Left ventricle myocardium superior (tissue), 1 donor: ENCODE measurements at regions not wholly inside any gene's neighbourhood (a gene's known extent, or its start where the extent isn't known, plus 50 kb on each side); places are given as distances from the start of the nearest gene placed in this dataset.
A peak's percentile ranks its signal among the peaks of the same experiment; 100 is the strongest.

Experiments used
- ATAC-seq: fragments of 200-7000 bp; cut with Tn5 transposase; one replicate; pipeline ENCODE4 v1.9.1; 2020; ENCODE audit warnings: mild to moderate bottlenecking, moderate library complexity
- DNase-seq: peaks from one replicate; pipeline ENCODE4 v3.0.0-alpha.2; 2020
- intact Hi-C: fragments of 100-400 bp; cut with micrococcal nuclease; formaldehyde crosslinking; loops from one replicate; pipeline ENCODE4 v1.11.0; 2022
- donor health status: DM: no; HTN: yes; CAD: no; lungs with severe emphysema.

DNA sequence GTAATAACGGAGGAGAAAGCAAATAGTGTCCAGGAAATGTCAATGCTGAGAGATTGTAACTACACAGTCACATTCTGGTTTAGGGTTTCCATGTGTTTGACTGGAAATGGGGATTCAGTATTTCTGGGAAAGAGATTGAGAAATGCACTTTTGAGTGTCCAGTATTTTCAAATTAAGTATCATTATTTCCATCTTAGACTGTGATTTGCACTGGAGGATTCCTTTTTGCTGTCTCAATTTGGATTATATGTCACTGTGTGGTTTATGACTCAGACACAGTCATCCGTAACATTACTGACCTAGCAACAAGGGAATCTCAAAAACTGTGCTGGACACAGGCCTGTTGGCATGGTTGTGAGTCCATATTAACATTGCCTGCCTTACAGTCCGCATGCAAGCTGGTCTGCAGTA, 681.4 kb downstream of the CDH11 start:
- intact Hi-C loops: no loop called here
- ATAC-seq: peak; percentile 75
- no peak for DNase-seq

DNA sequence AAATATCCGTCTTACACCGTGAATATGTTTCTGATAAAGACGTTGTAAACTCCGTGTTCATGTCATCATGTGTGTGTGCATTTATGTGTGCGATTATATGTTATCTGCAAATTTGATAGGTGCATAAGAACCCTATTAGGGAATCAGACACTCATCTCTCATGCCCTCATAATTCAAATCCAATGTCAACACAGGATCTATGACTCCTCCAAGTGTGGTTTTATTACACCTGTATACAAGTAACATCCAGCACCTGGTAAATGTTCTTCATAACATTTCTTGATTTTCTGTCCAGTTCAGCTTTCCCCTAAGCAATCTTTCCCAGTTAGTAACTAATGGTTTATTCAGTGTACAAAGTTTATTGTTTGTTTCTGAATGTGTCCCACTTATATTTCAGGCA, 681.9 kb downstream of the CDH11 start:
- ATAC-seq: no peak

DNA sequence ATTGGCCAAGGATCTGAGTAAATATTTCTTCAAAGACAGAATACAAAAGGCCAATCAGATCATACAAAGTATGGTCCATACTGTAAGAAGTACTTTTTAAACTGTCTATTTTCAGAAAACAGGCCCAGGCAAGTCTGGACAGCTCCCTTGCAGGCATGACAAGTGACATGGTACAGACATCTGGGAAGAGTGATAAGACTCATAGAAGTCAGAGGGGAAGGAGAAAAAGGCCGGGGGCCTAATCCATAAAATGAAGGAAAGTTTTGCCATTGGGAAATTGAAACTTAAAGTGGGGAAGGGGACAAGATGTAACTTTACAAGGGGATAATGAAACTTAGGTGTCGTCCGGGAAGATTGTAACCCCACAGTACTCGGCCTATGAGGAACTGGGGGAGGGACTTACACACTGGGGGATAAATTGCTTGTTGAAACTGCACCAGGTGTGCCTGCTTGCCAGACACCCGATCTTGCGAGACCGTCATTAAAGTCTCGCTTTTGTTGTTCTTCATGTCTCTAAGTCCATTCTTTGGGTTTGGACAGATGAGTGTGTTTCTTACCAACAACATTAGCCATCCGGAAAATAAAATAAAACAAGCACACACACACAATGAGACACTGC, 684.0 kb downstream of the CDH11 start:
- no peak for DNase-seq
- ATAC-seq: peak; percentile 86
- intact Hi-C loops: no loop called here

More for the DNA sequence above, 681.9 kb downstream of the CDH11 start:
- intact Hi-C loops: no loop called here
- no peak for DNase-seq

DNA sequence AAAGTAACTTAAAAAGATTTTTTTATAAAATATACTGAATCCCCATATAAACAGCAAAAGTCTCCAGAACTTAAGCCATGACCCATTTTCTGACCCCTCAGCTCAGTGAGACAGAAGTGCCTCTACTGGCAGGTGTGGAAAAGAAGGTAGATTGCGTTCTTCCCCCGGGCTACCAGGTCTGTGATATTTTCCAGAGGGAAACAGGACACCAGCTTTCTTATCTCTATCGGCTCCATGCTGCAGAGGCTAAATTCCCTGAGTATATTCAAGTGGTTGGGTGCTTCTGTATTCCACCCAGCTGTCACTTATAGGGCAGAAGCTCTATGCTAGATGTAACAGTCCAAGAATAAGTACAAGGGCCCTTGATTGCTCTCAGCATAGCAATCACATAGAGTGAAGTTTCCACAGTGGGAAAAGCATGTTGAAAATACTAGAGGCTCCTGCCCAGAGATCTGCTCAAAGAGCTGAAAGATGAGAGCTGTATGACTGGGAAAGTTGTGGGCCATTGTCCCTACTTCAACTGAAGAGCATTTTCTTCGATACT, 687.3 kb downstream of the CDH11 start:
- DNase-seq (no peak), ATAC-seq (peak; percentile 81)
- intact Hi-C loops: no loop called here

DNA sequence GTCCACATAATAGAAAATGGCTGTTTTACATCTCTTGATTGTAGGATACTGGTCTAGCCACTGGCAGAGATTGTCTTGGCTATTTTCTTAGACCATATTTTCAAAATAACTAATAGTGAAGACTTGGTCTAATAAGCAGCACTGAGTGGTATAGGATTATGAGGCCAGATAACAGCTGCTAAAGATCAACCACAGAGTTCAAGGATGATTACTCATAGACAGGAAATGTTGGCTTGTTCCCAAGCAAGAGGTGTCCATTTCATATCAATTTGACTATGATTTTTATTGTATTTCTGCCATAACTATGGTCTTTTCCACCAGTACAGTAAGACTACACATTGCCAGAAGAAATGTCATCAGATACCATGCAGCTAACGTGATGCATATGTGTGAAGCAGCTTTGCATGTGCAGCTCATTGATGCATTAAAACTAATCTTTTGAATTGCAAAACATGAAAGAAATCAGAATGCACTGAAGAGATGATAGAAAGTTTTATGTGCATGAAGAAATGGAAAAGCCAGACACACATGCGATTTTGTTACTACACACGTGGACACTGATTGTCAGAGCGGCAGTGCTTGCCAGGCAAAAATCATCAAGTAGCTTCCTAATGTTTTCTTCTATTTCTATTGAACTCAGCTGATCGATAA, 693.3 kb downstream of the CDH11 start:
- ATAC-seq: no peak

DNA sequence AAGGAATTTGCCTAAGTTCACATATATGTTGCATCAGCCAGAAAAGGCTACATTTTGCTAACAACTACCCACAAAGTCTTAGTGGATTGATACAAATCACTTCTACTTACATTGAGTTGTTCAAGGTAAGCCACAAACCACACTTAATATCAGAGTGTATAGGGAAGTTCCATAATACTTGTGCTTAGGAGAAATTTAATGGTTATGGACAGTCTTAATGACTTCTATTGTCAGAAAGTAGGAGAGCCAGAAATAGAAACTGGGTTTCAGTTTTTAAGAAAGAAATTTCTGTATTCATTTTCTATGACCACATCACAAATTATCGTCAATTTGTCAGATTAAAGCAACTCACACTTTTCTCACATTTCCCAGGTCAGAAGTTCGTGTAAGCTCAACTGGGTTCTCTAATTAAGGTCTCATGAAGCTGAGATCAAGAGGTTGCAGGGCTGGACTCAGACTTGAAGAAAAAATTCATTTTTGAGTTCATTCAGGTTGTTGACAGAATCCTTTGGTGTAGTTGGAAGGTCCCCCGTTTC, 695.7 kb downstream of the CDH11 start:
- DNase-seq (no peak), ATAC-seq (no peak)
- intact Hi-C loops: no loop called here

More for the DNA sequence above, 693.3 kb downstream of the CDH11 start:
- DNase-seq: no peak
- intact Hi-C loops: no loop called here

DNA sequence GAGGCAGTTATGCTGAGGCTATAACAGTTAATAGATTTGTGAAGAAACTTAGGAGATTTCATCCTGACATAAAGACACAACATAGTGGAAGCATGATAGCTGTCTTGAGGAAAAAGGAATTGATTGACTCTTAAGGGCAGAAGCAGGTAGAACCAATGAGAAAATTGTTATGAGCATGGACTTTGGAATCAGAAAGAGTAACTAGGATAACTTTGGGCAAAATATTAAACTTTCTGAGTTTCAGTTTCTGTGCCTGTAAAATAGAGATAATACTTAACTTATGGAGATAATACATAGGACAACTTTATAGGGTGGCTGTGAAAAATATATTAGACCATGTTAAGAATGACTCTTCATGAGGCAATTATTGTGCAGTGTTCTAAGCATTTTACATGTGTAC, 696.5 kb downstream of the CDH11 start:
- intact Hi-C loops: no loop called here
- ATAC-seq (no peak), DNase-seq (no peak)

DNA sequence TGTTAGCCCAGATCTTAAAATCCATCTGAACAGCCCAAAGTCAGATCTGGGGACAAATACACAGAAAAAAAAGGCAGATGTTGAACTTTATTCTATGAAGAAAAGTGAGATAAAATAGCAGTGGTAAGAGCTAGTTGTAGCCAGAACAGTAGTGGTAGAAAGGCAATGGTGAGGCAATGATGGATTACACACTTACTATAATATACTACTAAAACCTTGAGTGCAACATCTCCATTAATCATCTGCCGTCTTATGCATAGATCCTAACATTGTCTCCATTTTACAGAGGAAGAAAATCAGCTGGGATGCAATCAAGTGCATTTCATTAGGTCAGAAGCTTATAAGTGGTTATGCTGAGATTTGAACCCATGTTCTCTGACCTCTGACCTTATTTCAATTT, 699.6 kb downstream of the CDH11 start:
- intact Hi-C loops: no loop called here
- DNase-seq: no peak
- no peak for ATAC-seq

DNA sequence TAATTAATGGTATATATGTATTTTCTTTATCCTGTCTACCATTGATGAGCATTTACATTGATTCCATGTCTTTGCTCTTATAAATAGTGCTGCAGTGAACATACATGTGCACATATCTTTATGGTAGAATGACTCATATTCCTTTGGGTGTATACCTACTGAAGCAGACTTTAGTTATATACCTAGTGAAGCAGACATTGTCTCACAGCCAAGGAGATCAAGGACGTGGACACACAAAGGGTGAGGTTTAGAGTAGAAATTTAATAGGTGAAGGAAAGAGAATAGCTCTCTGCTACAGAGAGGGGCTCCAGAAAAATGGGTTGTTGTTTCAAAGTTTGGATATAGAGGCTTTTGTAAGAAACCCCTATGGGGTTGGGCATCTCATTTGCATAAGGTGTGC, 700.3 kb downstream of the CDH11 start:
- intact Hi-C loops: no loop called here
- no peak for ATAC-seq
- no peak for DNase-seq

DNA sequence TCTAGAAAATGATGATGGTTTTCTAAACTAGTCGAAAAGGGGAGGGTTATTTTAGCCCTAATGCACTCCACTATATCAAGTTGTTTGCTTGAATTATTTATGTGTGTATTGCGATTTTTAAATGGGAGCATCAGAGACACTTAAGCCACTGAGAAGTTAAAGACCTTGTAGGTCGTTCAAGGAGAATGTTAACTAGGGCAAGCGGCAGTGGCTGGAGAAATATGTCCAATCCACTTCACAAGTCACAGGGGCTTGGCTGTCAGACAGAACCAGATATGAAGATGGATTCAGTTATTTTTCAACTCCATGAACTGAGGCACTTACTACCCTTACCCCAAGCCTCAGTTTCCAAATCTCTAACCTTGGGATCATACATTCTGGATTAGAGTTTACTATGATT, 702.0 kb downstream of the CDH11 start:
- intact Hi-C loops: no loop called here
- DNase-seq: no peak
- peak; percentile 85 for ATAC-seq

DNA sequence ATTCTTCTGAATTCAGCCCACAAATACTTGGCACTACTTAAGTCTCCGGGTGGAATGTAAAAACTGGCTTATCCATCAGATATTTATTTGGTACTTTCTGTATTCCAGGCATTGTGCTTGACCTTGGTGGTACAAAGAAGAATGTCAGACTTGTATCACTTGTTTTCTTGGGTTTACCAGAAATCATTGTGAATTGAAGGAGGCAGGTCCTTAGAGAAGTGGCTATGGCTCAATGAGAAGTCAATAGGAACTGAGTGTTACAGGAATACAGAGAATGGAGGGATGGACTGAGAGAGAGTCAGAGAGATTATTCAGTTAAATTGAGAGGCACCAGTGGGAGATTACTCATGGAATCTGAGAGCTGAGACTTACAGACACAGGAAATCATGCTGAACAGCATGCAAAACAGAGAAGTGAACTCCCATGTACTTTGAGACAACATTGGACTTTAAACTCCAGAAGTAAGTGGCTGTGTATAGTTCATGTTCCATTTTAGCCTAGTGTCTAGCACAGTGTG, 704.1 kb downstream of the CDH11 start:
- intact Hi-C loops: no loop called here
- no peak for DNase-seq
- peak; percentile 32 for ATAC-seq

DNA sequence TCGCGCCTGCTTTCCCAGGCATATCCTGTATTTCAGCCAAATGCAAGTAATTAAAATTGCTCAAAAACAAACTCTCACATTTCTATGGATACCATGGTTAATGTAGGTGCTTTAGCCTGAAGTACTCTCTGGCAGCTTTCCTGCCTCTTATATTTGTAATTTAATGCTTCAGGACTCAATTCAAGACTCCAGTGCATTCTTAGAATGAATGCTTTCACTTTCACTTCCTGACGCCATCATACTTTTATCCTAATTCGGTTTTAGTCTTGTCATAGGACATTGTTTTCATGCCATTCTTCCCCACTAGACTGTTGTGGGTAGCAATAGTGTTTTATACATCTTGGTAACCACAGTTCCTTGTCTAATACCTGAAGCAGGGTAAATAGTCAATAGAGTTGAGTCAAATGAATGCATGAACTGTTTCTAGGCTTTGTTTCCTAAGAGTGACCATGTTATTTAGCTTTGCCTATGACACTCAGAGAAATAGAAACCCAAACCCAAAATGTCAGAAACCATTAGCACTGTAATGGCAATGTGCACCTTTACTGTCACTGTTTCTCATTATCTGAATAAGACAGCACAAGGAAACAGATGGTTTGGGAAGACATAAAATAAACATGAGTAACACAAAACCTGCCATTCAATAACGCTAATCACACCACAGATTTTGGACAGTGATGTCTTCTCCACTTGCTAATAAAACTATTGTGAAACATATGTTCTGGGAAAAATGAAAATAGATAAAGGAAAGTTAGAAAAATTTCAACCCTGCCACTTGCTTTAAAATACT, 705.5 kb downstream of the CDH11 start:
- DNase-seq: no peak
- intact Hi-C loops: no loop called here
- ATAC-seq: peak; percentile 14

DNA sequence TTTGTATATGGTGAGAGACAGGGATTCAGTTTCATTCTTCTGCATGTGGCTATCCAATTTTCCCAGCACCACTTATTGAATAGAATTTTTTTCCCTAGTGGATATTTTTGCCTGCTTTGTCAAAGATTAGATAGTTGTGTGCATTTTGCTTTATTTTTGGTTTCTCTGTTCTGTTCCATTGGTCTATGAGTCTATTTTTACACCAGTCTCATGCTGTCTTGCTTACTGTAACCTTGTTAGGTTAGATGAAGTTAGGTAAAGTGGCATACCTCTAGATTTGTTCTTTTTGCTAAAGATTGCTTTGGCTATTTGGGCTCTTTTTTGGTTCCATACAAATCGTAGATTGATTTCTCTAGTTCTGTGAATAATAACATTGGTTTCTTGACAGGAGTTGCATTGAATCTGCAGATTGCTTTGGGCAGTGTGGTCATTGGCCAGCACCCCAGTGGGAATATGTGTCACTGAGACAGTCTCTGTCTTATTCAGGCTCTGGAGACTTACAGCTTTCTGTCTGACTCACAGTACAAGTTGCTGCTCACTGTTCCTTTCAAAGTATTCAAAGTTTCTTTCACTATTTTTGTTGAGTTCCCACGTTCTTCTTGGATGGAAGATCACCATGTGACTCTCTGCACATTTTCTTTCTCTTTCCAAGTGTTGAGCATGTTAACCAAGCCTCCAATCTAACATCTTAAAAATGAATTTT, 709.1 kb downstream of the CDH11 start:
- intact Hi-C loops: no loop called here
- DNase-seq (no peak), ATAC-seq (peak; percentile 75)

DNA sequence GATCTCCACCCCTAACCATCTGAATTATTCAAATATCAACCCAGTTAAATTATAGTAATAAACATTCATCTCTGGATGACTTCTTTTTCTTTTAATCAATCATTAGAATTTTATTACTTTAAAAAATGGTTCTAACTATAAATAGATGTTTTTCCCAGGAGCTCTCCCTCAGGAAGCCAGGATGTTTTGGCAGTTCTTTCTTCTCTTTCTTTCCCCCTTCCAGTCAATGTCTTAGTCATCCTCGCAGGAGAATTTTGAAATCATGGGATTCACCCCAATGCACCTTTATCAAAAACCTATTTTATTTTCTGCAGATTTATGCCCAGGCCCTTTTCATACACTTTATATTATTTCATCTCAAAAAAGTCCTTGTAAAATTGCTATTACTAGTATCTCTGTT, 711.6 kb downstream of the CDH11 start:
- intact Hi-C loops: no loop called here
- no peak for ATAC-seq

DNA sequence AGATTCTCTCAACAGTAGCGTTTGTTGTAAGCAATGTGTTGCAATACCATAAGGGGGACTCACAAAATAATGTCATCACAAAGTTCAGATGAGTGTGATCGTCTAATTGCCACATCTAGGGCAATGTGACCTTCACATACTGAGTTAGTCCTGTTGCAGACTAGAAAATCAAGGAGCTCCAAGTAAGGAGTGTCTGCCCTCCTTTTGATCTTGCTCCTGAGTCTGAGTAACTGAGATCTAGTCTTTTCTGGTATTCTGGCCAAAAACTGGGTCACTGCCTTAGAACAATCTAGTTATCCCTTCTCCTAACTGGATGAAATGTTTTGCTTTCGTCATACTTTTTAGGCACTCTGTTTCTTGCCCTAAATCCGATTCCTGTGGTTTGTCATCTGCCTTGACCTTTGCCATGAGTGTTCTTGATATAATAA, 712.1 kb downstream of the CDH11 start:
- intact Hi-C loops: no loop called here
- ATAC-seq (peak; percentile 60), DNase-seq (no peak)

More for the DNA sequence above, 711.6 kb downstream of the CDH11 start:
- DNase-seq: no peak

DNA sequence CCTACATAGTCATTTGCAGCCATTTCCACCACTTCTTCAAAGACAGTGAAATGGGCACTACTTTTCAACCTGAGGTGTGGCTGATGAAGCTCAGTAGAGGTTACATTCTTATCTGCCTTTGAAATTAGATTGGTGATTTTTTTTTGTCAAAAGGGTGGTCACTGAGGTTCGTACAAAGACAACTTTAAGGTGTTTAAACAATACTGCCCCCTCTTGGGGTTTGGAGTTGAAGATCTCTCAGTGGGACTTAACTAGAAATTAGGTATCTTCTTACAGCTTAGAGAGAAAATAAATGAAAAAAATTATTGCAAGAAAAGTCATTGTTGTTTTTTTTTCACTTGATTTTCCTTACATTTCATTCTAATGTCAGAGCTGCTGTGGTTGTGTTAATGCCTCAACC, 713.2 kb downstream of the CDH11 start:
- intact Hi-C loops: no loop called here
- no peak for ATAC-seq
- no peak for DNase-seq

DNA sequence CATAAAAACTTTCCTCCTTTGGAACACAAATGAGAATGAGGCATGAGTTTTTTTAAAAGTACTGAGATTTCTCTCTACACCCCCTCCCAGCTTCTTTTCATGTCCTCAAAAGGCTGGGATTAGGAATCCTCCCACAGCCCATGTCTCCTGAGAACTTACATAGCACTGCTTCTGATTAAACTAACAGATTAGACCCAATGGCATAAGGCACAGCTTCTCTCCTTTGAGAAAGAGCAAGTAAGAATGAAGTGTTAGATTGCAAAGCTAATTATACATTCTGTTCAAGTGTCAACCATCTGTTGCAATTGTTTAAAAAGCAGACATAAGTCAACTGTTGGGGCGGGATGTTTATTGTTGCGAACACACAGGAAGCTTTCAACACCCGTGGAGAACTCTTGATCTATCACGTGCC, 715.1 kb downstream of the CDH11 start:
- intact Hi-C loops: no loop called here
- DNase-seq (no peak), ATAC-seq (no peak)

DNA sequence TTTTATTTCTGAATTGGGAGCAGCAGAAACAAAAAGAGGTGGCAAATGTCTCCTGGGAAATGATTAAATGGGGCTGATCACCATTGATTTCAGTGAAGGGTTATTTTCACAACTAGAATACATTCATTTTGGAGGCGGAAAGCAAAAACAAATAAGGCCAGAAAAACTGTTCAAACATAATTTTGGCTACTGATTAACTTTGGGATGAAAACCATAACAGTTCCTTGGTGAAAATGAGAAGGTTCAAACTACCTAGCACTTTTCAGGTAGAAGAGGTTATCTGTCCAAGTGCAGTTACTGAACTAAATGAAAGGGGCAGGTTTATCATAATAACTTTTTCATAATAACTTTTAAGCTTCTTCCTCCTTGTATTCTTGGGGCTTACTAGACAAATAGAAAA, 718.5 kb downstream of the CDH11 start:
- no peak for ATAC-seq
- intact Hi-C loops: no loop called here
- DNase-seq: no peak

DNA sequence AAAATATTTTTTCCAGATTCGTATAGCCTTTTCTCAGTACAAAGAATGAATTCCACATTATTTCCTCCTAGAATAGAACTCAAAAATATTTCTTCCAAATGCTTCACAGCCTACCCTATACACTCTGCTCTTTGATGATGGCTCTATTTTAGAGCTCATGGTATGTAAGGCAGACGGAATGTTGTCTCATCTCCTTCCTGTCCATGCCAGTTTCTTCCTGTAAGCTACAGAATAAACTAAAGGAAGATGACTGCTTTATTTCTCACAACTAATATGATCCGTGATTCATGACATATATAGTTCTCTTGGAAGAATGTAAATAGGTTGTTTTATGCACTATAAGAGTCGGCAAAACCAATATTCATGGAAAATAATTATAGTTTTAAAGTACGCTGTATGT, 723.1 kb downstream of the CDH11 start:
- ATAC-seq (no peak), DNase-seq (no peak)
- intact Hi-C loops: no loop called here
